SK-N-SH (cell line): ENCODE measurements at regions not wholly inside any gene's neighbourhood (a gene's known extent, or its start where the extent isn't known, plus 50 kb on each side); places are given as distances from the start of the nearest gene placed in this dataset.

Source experiments
- CTCF ChIA-PET: fragments of 300-600, 350-600 bp; formaldehyde crosslinking; extraction: SDS; loops from one replicate; lab custom pipeline; 2021; lab: Yijun Ruan, JAX
- POLR2A ChIA-PET: fragments of 350-600 bp; sonication (Branson Sonifier 250); formaldehyde crosslinking; extraction: SDS; loops from one replicate; lab custom pipeline; 2020; ENCODE audit warnings: antibody characterized with exemption, inconsistent platforms; lab: Yijun Ruan, JAX
- DNase-seq: peaks from one replicate; pipeline ENCODE4 v3.0.0; 2012
- H2AFZ ChIP-seq: fragments of 200-600 bp; sonication (generic); 2 replicates; pipeline ENCODE4 v1.8.1; 2016; ENCODE audit warnings: antibody characterized with exemption, mild to moderate bottlenecking, low read depth
- H3F3A ChIP-seq: fragments of 200-600 bp; sonication (generic); replicated peaks from 2 replicates; pipeline ENCODE3; 2016; ENCODE audit warnings: antibody characterized with exemption, mild to moderate bottlenecking; ENCODE audit not compliant: insufficient read depth
- H3K27ac ChIP-seq, 2 experiments: fragments of 200-500 bp in 1 of 2; fragments of 200-600 bp in 1 of 2; sonication (Bioruptor generic) in 1 of 2; sonication (generic), shearing (Covaris generic) in 1 of 2; 2 replicates each; pipeline versions ENCODE4 v1.5.1 to v1.6.1; 2014 to 2016; ENCODE audit warnings: low read depth in 2 of 2, inconsistent platforms in 1 of 2, low read length in 1 of 2, mild to moderate bottlenecking in 1 of 2, mixed read lengths in 1 of 2
- H3K27me3 ChIP-seq: fragments of 200-600 bp; sonication (generic), shearing (Covaris generic); 2 replicates; pipeline ENCODE4 v1.6.1; 2016; ENCODE audit warnings: mixed run types; ENCODE audit not compliant: insufficient read depth
- H3K36me3 ChIP-seq, 2 experiments: fragments of 200-500 bp in 1 of 2; fragments of 200-600 bp in 1 of 2; sonication (Bioruptor generic) in 1 of 2; sonication (generic) in 1 of 2; replicated peaks in 1 of 2; 2 replicates each; pipeline versions ENCODE3 to v1.5.1; 2014 to 2016; ENCODE audit warnings: low read length in 1 of 2, mild to moderate bottlenecking in 1 of 2; ENCODE audit not compliant: insufficient read depth in 2 of 2, control insufficient read depth in 1 of 2
- H3K4me1 ChIP-seq, 2 experiments: fragments of 200-500 bp in 1 of 2; fragments of 200-600 bp in 1 of 2; sonication (Bioruptor generic) in 1 of 2; sonication (generic), shearing (Covaris generic) in 1 of 2; 2 replicates each; pipeline versions ENCODE4 v1.5.1 to v1.6.1; 2014 to 2016; ENCODE audit warnings: low read depth in 1 of 2, low read length in 1 of 2, mixed run types in 1 of 2; ENCODE audit not compliant: insufficient read depth in 2 of 2, control insufficient read depth in 1 of 2
- H3K4me2 ChIP-seq: fragments of 200-600 bp; sonication (generic), shearing (Covaris generic); 2 replicates; pipeline ENCODE4 v1.6.1; 2017; ENCODE audit warnings: mixed run types
- H3K4me3 ChIP-seq, 2 experiments: fragments of 200-500 bp in 1 of 2; fragments of 200-600 bp in 1 of 2; sonication (Bioruptor generic) in 1 of 2; sonication (generic), shearing (Covaris generic) in 1 of 2; 2 replicates each; pipeline versions ENCODE4 v1.5.1 to v1.8.1; 2014 to 2016; ENCODE audit warnings: low read depth in 2 of 2, inconsistent platforms in 1 of 2, low read length in 1 of 2, mild to moderate bottlenecking in 1 of 2, mixed read lengths in 1 of 2, moderate library complexity in 1 of 2
- H3K79me2 ChIP-seq: fragments of 200-600 bp; sonication (generic); 2 replicates; pipeline ENCODE4 v1.8.1; 2017; ENCODE audit warnings: mild to moderate bottlenecking; ENCODE audit not compliant: insufficient read depth
- H3K9ac ChIP-seq: fragments of 200-600 bp; sonication (generic); 2 replicates; pipeline ENCODE4 v1.6.1; 2017; ENCODE audit warnings: mixed run types
- H3K9me2 ChIP-seq: fragments of 200-600 bp; sonication (generic); 2 replicates; pipeline ENCODE4 v1.6.1; 2017; ENCODE audit warnings: mixed run types
- H3K9me3 ChIP-seq: fragments of 200-600 bp; sonication (generic); 2 replicates; pipeline ENCODE4 v1.6.1; 2017; ENCODE audit warnings: mixed run types, mild to moderate bottlenecking, moderate library complexity
- H4K20me1 ChIP-seq: fragments of 200-600 bp; sonication (generic); 2 replicates; pipeline ENCODE4 v1.6.1; 2017; ENCODE audit warnings: mild to moderate bottlenecking, mixed run types; ENCODE audit not compliant: insufficient read depth
- CHD2 ChIP-seq: fragments of 150-350 bp; IDR thresholded peaks from 2 replicates; pipeline ENCODE4 v1.6.1; 2018; ENCODE audit warnings: low read length; ENCODE audit not compliant: partially characterized antibody
- CTCF ChIP-seq: fragments of 200-600 bp; sonication (generic); IDR thresholded peaks from 2 replicates; pipeline ENCODE4 v1.6.1; 2017; ENCODE audit warnings: antibody characterized with exemption, mild to moderate bottlenecking, moderate library complexity
- FOSL2 ChIP-seq: IDR thresholded peaks from 2 replicates; pipeline ENCODE4 v1.4.0; 2012; ENCODE audit warnings: low read depth, mild to moderate bottlenecking, moderate library complexity, borderline replicate concordance
- FOXJ3 ChIP-seq: sonication (generic); formaldehyde crosslinking; IDR thresholded peaks from 2 replicates; pipeline ENCODE4 v1.5.1; 2020; ENCODE audit warnings: mild to moderate bottlenecking, missing genetic modification reagents
- FOXM1 ChIP-seq: IDR thresholded peaks from 2 replicates; pipeline ENCODE4 v1.4.0; 2012; ENCODE audit warnings: low read depth, mild to moderate bottlenecking
- GATA2 ChIP-seq: sonication (generic); formaldehyde crosslinking; IDR thresholded peaks from 2 replicates; pipeline ENCODE4 v1.5.0; 2020; ENCODE audit warnings: mild to moderate bottlenecking, missing genetic modification reagents
- JUND ChIP-seq: IDR thresholded peaks from 2 replicates; pipeline ENCODE4 v1.4.0; 2012
- MAX ChIP-seq: IDR thresholded peaks from 2 replicates; pipeline ENCODE4 v1.4.0; 2012; ENCODE audit warnings: low read depth
- NFIC ChIP-seq: IDR thresholded peaks from 2 replicates; pipeline ENCODE4 v1.4.0; 2012; ENCODE audit warnings: borderline replicate concordance
- NRF1 ChIP-seq: IDR thresholded peaks from 2 replicates; pipeline ENCODE4 v1.6.1; 2012; ENCODE audit warnings: low read depth, mild to moderate bottlenecking, low read length
- POLR2AphosphoS5 ChIP-seq: IDR thresholded peaks from 2 replicates; pipeline ENCODE4 v1.6.1; 2012; ENCODE audit warnings: low read depth, low read length
- REST ChIP-seq: IDR thresholded peaks from 2 replicates; pipeline ENCODE4 v1.6.1; 2012; ENCODE audit warnings: mild to moderate bottlenecking, low read depth, low read length, moderate library complexity
- SMC3 ChIP-seq: IDR thresholded peaks from 2 replicates; pipeline ENCODE4 v1.6.1; 2012; ENCODE audit warnings: low read depth, low read length, improper control_type of control experiment
- TAF1 ChIP-seq: IDR thresholded peaks from 2 replicates; pipeline ENCODE4 v1.6.1; 2012; ENCODE audit warnings: low read depth, mild to moderate bottlenecking, low read length, moderate library complexity, borderline replicate concordance
- USF1 ChIP-seq: IDR thresholded peaks from 2 replicates; pipeline ENCODE4 v1.4.0; 2012; ENCODE audit warnings: low read depth, borderline replicate concordance
- YY1 ChIP-seq: IDR thresholded peaks from 2 replicates; pipeline ENCODE4 v1.4.0; 2012; ENCODE audit warnings: low read depth, mild to moderate bottlenecking
- ZBTB33 ChIP-seq: IDR thresholded peaks from 2 replicates; pipeline ENCODE4 v1.4.0; 2012; ENCODE audit warnings: low read depth, borderline replicate concordance
- WGBS: methylation state at CpG from one replicate; pipeline ENCODE4 v1.1.6; 2017; ENCODE audit warnings: low lambda C conversion rate; 5-methylcytosine and 5-hydroxymethylcytosine counted together

GRCh38 chr13:80708791-80709190 is 367.9 kb upstream of the SPRY2 start:
- no peaks in the 10 kb centered on the region for H3K27me3 ChIP-seq
- no peaks in the 10 kb centered on the region for H3K36me3 ChIP-seq
- no peak overlapping the region for H3K4me2 ChIP-seq
- H3K4me1 ChIP-seq, result no peaks in the 10 kb centered on the region; a peak in 1 of 4 replicates
- no peaks in the 10 kb centered on the region for H3F3A ChIP-seq
- TF ChIP-seq NFIC, result no peak
- no peak for TF ChIP-seq FOSL2
- no peak for TF ChIP-seq YY1
- no peak for TF ChIP-seq FOXJ3
- TF ChIP-seq ZBTB33, result no peak
- no peak for TF ChIP-seq TAF1
- TF ChIP-seq MAX, result no peak
- TF ChIP-seq, all 33 proteins: peak for 0
- POLR2A ChIA-PET, result no interaction called here
- Histone ChIP-seq H4K20me1 (no peaks in the 10 kb centered on the region), H3K9me2 (no peaks in the 10 kb centered on the region), H3K9me3 (no peaks in the 10 kb centered on the region), H2AFZ (no peak overlapping the region), H3K9ac (no peak overlapping the region), H3K79me2 (no peaks in the 10 kb centered on the region), H3K27ac (no peak overlapping the region), H3K4me3 (no peak overlapping the region)
- CTCF ChIA-PET, result no interaction called here
- no peak for DNase-seq

- no peaks in the 10 kb centered on the region for H3K27me3 ChIP-seq
- ChIA-PET POLR2A (no interaction called here), CTCF (no interaction called here)
- H3K9ac ChIP-seq, result no peak overlapping the region
- no peak overlapping the region for H3K4me3 ChIP-seq
- H3K9me2 ChIP-seq, result no peaks in the 10 kb centered on the region
- no peak overlapping the region for H3K4me2 ChIP-seq
- H4K20me1 ChIP-seq, result no peaks in the 10 kb centered on the region
- H3K4me1 ChIP-seq, result no peaks in the 10 kb centered on the region; a peak in 1 of 4 replicates
- no peaks in the 10 kb centered on the region for H3F3A ChIP-seq
- H3K36me3 ChIP-seq, result no peaks in the 10 kb centered on the region
- no peaks in the 10 kb centered on the region for H3K79me2 ChIP-seq
- no peak overlapping the region for H3K27ac ChIP-seq
- 79% methylated on average over 13 of the region's 34 CpGs for WGBS
- H3K9me3 ChIP-seq, result no peaks in the 10 kb centered on the region
- H2AFZ ChIP-seq, result no peak overlapping the region
- no peak for DNase-seq
- no peak for TF ChIP-seq POLR2AphosphoS5
- no peak for TF ChIP-seq USF1
- no peak for TF ChIP-seq JUND
- TF ChIP-seq NRF1, result no peak
- TF ChIP-seq YY1, result no peak
- TF ChIP-seq GATA2 (CRISPR knock-in tag), result no peak
- no peak for TF ChIP-seq REST
- TF ChIP-seq FOXJ3, result no peak
- no peak for TF ChIP-seq MAX
- no peak for TF ChIP-seq CHD2
- no peak for TF ChIP-seq FOXM1
- TF ChIP-seq SMC3, result no peak
- no peak for TF ChIP-seq CTCF
Measured at GRCh38 chr13:80707000-80707983, 366.4 kb upstream of the SPRY2 start.
